AG08396 (cell line): ENCODE measurements at regions not wholly inside any gene's neighbourhood (a gene's known extent, or its start where the extent isn't known, plus 50 kb on each side); places are given as distances from the start of the nearest gene placed in this dataset.
"Not testable (repeated sequence)": the region's sequence is repeated elsewhere in the genome, so short reads cannot be mapped to it uniquely, and the experiment has no call there.

Experiments
- DNase-seq: peaks from one replicate; pipeline ENCODE4 v3.0.0; 2012; ENCODE audit warnings: low spot score, mixed read lengths

GRCh38 chr1:177640687-177641086 lies 329.2 kb downstream of the SEC16B start:
- DNase-seq = no peak

- not testable (repeated sequence) for DNase-seq
These were observed 335.7 kb downstream of the SEC16B start for GRCh38 chr1:177634151-177634550.

GRCh38 chr1:177632923-177633615 lies 336.8 kb downstream of the SEC16B start:
- DNase-seq = no peak

GRCh38 chr1:177631770-177632169 lies 338.1 kb downstream of the SEC16B start:
- no peak for DNase-seq

- DNase-seq = no peak
These were observed 340.3 kb downstream of the SEC16B start for GRCh38 chr1:177629526-177629925.

- DNase-seq = no peak
These were observed 342.5 kb downstream of the SEC16B start for GRCh38 chr1:177627148-177627910.

GRCh38 chr1:177620636-177621190 lies 349.1 kb downstream of the SEC16B start:
- DNase-seq = no peak

GRCh38 chr1:177615251-177615650 lies 354.6 kb downstream of the SEC16B start:
- no peak for DNase-seq

GRCh38 chr1:177611402-177611801 lies 358.5 kb downstream of the SEC16B start:
- no peak for DNase-seq

GRCh38 chr1:177609953-177610352 lies 359.9 kb downstream of the SEC16B start:
- no peak for DNase-seq

- DNase-seq = no peak
These were observed 368.9 kb downstream of the SEC16B start for GRCh38 chr1:177600936-177601335.

- no peak for DNase-seq
These were observed 369.5 kb downstream of the SEC16B start for GRCh38 chr1:177600321-177600720.

- DNase-seq = no peak
These were observed 372.5 kb downstream of the SEC16B start for GRCh38 chr1:177597393-177597792.

- no peak for DNase-seq
These were observed 373.4 kb downstream of the SEC16B start for GRCh38 chr1:177596485-177596884.

GRCh38 chr1:177593105-177593504 lies 376.8 kb downstream of the SEC16B start:
- DNase-seq = no peak

- no peak for DNase-seq
These were observed 377.2 kb downstream of the SEC16B start for GRCh38 chr1:177592624-177593023.

- no peak for DNase-seq
These were observed 378.7 kb downstream of the SEC16B start for GRCh38 chr1:177591155-177591554.

- DNase-seq = no peak
These were observed 380.7 kb downstream of the SEC16B start for GRCh38 chr1:177589166-177589565.

GRCh38 chr1:177586429-177586828 lies 383.4 kb downstream of the SEC16B start:
- DNase-seq = peak; percentile 36

GRCh38 chr1:177585302-177586220 lies 384.3 kb downstream of the SEC16B start:
- DNase-seq = no peak

- no peak for DNase-seq
These were observed 396.0 kb downstream of the SEC16B start for GRCh38 chr1:177573901-177574300.

- DNase-seq = no peak
These were observed 398.3 kb downstream of the SEC16B start for GRCh38 chr1:177571485-177572076.
